Ishikawa (cell line): ENCODE measurements at regions not wholly inside any gene's neighbourhood (a gene's known extent, or its start where the extent isn't known, plus 50 kb on each side); places are given as distances from the start of the nearest gene placed in this dataset.

Source experiments
- CEBPB ChIP-seq: IDR thresholded peaks from 2 replicates; pipeline ENCODE4 v1.6.1; 2012
- CREB1 ChIP-seq: IDR thresholded peaks from 2 replicates; pipeline ENCODE4 v1.6.1; 2012; ENCODE audit warnings: low read depth
- EGR1 ChIP-seq: IDR thresholded peaks from 2 replicates; pipeline ENCODE4 v1.6.1; 2012
- EP300 ChIP-seq: IDR thresholded peaks from 2 replicates; pipeline ENCODE4 v1.6.1; 2012; ENCODE audit warnings: borderline replicate concordance
- FOXM1 ChIP-seq: IDR thresholded peaks from 2 replicates; pipeline ENCODE4 v1.6.1; 2012; ENCODE audit warnings: low read depth, borderline replicate concordance
- MAX ChIP-seq: IDR thresholded peaks from 2 replicates; pipeline ENCODE4 v1.6.1; 2012
- NFIC ChIP-seq: IDR thresholded peaks from 2 replicates; pipeline ENCODE4 v1.6.1; 2012
- RAD21 ChIP-seq: IDR thresholded peaks from 2 replicates; pipeline ENCODE4 v1.6.1; 2012; ENCODE audit warnings: low read depth
- REST ChIP-seq: IDR thresholded peaks from 2 replicates; pipeline ENCODE4 v1.6.1; 2012; ENCODE audit warnings: low read depth, mild to moderate bottlenecking
- TAF1 ChIP-seq: IDR thresholded peaks from 2 replicates; pipeline ENCODE4 v1.6.1; 2012; ENCODE audit warnings: low read depth, mild to moderate bottlenecking
- TCF12 ChIP-seq: IDR thresholded peaks from 2 replicates; pipeline ENCODE4 v1.6.1; 2012; ENCODE audit warnings: low read depth
- TEAD4 ChIP-seq: IDR thresholded peaks from 2 replicates; pipeline ENCODE4 v1.6.1; 2012
- USF1 ChIP-seq: IDR thresholded peaks from 2 replicates; pipeline ENCODE4 v1.6.1; 2012
- YY1 ChIP-seq: IDR thresholded peaks from 2 replicates; pipeline ENCODE4 v1.6.1; 2012; ENCODE audit warnings: low read depth
- ZBTB7A ChIP-seq: IDR thresholded peaks from 2 replicates; pipeline ENCODE4 v1.6.1; 2012; ENCODE audit warnings: low read depth

- TF ChIP-seq ZBTB7A (no peak), REST (no peak), MAX (no peak), EGR1 (no peak), USF1 (no peak), FOXM1 (no peak), TEAD4 (no peak), TCF12 (no peak), CREB1 (no peak), YY1 (no peak), CEBPB (no peak), EP300 (no peak), NFIC (no peak)
Observed at GRCh38 chr7:42858570-42858969, 53.3 kb downstream of the C7orf25 start.

GRCh38 chr7:42856605-42856987, 55.3 kb downstream of the C7orf25 start:
- TF ChIP-seq EGR1: no peak
- no peak for TF ChIP-seq TEAD4
- no peak for TF ChIP-seq TCF12
- no peak for TF ChIP-seq FOXM1
- TF ChIP-seq USF1: no peak
- no peak for TF ChIP-seq CREB1
- TF ChIP-seq CEBPB: no peak
- no peak for TF ChIP-seq RAD21
- TF ChIP-seq YY1: no peak
- TF ChIP-seq EP300: no peak
- TF ChIP-seq NFIC: no peak
- no peak for TF ChIP-seq REST
- TF ChIP-seq TAF1: no peak
- no peak for TF ChIP-seq ZBTB7A
- no peak for TF ChIP-seq MAX

- no peak for TF ChIP-seq TAF1
- no peak for TF ChIP-seq EP300
- TF ChIP-seq TEAD4: no peak
- TF ChIP-seq MAX: no peak
- TF ChIP-seq YY1: no peak
Observed at GRCh38 chr7:42854571-42855118, 57.2 kb downstream of the C7orf25 start.

GRCh38 chr7:42852531-42852930, 59.3 kb downstream of the C7orf25 start:
- TF ChIP-seq CEBPB: no peak
- no peak for TF ChIP-seq TCF12
- no peak for TF ChIP-seq YY1
- no peak for TF ChIP-seq TEAD4
- no peak for TF ChIP-seq ZBTB7A
- no peak for TF ChIP-seq USF1
- TF ChIP-seq REST: no peak
- TF ChIP-seq EP300: no peak
- TF ChIP-seq EGR1: no peak
- TF ChIP-seq NFIC: no peak
- TF ChIP-seq CREB1: no peak
- no peak for TF ChIP-seq FOXM1
- TF ChIP-seq MAX: no peak
- TF ChIP-seq RAD21: no peak
